ENCODE measurements at regions not wholly inside any gene's neighbourhood (a gene's known extent, or its start where the extent isn't known, plus 50 kb on each side); places are given as distances from the start of the nearest gene placed in this dataset.
"Not testable (repeated sequence)": the region's sequence is repeated elsewhere in the genome, so short reads cannot be mapped to it uniquely, and the experiment has no call there.

- no peak for DNase-seq
These were observed 2695.0 kb upstream of the DEFB115 start for GRCh38 chr20:28562510-28562898.

GRCh38 chr20:28562899-28563521 lies 2694.5 kb upstream of the DEFB115 start:
- not testable (repeated sequence) for DNase-seq

GRCh38 chr20:28564024-28564423 lies 2693.4 kb upstream of the DEFB115 start:
- not testable (repeated sequence) for DNase-seq

- DNase-seq: not testable (repeated sequence)
These were observed 2692.6 kb upstream of the DEFB115 start for GRCh38 chr20:28564688-28565463.

GRCh38 chr20:28575991-28576390 lies 2681.5 kb upstream of the DEFB115 start:
- DNase-seq: not testable (repeated sequence)

GRCh38 chr20:28591680-28592079 lies 2665.8 kb upstream of the DEFB115 start:
- DNase-seq: not testable (repeated sequence)

- DNase-seq: not testable (repeated sequence)
These were observed 2664.1 kb upstream of the DEFB115 start for GRCh38 chr20:28593383-28593782.

GRCh38 chr20:28594476-28594875 lies 2663.0 kb upstream of the DEFB115 start:
- DNase-seq: not testable (repeated sequence)

- DNase-seq: not testable (repeated sequence)
These were observed 2655.5 kb upstream of the DEFB115 start for GRCh38 chr20:28602006-28602402.

- peak; percentile 87 for DNase-seq
These were observed 2654.9 kb upstream of the DEFB115 start for GRCh38 chr20:28602403-28603217.

GRCh38 chr20:28603218-28603577 lies 2654.3 kb upstream of the DEFB115 start:
- not testable (repeated sequence) for DNase-seq

- DNase-seq: no peak
These were observed 2641.1 kb upstream of the DEFB115 start for GRCh38 chr20:28616354-28616753.

GRCh38 chr20:28619956-28620651 lies 2637.4 kb upstream of the DEFB115 start:
- DNase-seq: not testable (repeated sequence)

GRCh38 chr20:28625112-28625511 lies 2632.4 kb upstream of the DEFB115 start:
- DNase-seq: not testable (repeated sequence)

- DNase-seq: not testable (repeated sequence)
These were observed 2616.6 kb upstream of the DEFB115 start for GRCh38 chr20:28640831-28641230.

Data from CD4-positive, alpha-beta T cell treated with Interleukin-12 subunit alpha and Interleukin-12 subunit beta, for 1 hour (primary cell).